ENCODE measurements at regions not wholly inside any gene's neighbourhood (a gene's known extent, or its start where the extent isn't known, plus 50 kb on each side); places are given as distances from the start of the nearest gene placed in this dataset.

DNA sequence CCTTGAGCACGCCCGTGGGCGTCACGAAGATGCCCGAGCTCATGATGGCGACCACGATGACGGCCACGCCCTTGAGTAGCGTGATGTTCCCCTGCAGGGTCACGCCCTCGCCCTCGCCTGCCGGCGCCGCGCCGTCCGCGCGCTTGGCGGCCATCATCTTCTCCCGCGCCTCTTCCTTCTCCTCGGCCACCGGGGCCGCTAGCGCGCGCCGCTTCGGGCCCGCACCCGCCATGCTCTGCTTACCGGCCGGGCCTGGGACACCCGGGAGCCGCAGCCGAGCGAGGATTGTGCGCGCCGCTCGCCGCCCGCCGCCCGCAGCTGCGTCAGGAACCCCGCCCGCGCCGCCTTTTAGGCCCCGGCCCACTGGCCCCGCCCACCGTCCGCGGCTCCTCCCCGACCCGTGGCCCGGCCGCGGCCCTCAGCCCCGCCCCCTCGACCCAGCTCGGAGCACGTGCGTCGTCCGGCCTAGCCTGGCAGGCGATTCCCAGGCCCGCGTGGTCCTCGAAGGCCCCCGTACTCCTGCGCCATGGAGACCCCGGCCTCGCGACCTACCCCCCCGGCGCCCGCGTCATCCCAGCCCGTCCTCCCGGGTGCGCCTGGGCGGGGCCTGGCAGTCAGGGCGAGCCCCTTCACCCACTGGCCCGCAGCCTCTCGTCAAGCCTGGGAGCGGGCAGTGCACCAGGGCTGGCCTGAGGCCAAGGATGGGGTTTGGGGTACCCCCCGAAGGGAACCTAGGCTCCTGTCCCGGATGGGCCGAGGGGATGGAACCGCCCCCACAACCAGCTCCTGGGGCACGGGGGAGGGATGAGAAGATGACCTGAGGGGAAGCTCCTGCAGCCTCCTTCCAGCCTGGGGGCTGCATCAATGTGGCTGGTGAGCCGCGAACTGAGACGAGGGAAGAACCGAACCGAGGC lies 79.0 kb upstream of the METTL9 start (continued):
- TF ChIP-seq SIN3B (IDR thresholded peaks at IDR 0.05; ENCODE audit: low read depth) = peak; percentile 72; the same call in 1 of the 2 replicates
- TF ChIP-seq, protein P1, sequence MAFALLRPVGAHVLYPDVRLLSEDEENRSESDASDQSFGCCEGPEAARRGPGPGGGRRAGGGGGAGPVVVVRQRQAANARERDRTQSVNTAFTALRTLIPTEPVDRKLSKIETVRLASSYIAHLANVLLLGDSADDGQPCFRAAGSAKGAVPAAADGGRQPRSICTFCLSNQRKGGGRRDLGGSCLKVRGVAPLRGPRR (CRISPR knock-in tag; IDR thresholded peaks at IDR 0.05) = peak; percentile 73; the same call in 1 of the 2 replicates
- TF ChIP-seq ZNF197 (CRISPR knock-in tag; IDR thresholded peaks at IDR 0.05; ENCODE audit: low read depth) = 0 out of 2 replicates have a peak, but pooled peaks have one; percentile 42
- peak; percentile 14 for TF ChIP-seq SAP30 (IDR thresholded peaks at IDR 0.05; ENCODE audit: borderline replicate concordance, insufficient read depth, low read depth, low read length, poor library complexity, severe bottlenecking)
- TF ChIP-seq, protein P2, sequence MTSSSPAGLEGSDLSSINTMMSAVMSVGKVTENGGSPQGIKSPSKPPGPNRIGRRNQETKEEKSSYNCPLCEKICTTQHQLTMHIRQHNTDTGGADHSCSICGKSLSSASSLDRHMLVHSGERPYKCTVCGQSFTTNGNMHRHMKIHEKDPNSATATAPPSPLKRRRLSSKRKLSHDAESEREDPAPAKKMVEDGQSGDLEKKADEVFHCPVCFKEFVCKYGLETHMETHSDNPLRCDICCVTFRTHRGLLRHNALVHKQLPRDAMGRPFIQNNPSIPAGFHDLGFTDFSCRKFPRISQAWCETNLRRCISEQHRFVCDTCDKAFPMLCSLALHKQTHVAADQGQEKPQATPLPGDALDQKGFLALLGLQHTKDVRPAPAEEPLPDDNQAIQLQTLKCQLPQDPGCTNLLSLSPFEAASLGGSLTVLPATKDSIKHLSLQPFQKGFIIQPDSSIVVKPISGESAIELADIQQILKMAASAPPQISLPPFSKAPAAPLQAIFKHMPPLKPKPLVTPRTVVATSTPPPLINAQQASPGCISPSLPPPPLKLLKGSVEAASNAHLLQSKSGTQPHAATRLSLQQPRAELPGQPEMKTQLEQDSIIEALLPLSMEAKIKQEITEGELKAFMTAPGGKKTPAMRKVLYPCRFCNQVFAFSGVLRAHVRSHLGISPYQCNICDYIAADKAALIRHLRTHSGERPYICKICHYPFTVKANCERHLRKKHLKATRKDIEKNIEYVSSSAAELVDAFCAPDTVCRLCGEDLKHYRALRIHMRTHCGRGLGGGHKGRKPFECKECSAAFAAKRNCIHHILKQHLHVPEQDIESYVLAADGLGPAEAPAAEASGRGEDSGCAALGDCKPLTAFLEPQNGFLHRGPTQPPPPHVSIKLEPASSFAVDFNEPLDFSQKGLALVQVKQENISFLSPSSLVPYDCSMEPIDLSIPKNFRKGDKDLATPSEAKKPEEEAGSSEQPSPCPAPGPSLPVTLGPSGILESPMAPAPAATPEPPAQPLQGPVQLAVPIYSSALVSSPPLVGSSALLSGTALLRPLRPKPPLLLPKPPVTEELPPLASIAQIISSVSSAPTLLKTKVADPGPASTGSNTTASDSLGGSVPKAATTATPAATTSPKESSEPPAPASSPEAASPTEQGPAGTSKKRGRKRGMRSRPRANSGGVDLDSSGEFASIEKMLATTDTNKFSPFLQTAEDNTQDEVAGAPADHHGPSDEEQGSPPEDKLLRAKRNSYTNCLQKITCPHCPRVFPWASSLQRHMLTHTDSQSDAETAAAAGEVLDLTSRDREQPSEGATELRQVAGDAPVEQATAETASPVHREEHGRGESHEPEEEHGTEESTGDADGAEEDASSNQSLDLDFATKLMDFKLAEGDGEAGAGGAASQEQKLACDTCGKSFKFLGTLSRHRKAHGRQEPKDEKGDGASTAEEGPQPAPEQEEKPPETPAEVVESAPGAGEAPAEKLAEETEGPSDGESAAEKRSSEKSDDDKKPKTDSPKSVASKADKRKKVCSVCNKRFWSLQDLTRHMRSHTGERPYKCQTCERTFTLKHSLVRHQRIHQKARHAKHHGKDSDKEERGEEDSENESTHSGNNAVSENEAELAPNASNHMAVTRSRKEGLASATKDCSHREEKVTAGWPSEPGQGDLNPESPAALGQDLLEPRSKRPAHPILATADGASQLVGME (CRISPR knock-in tag; IDR thresholded peaks at IDR 0.05) = peak; percentile 79; the same call in 1 of the 2 replicates
- TF ChIP-seq, protein P3, sequence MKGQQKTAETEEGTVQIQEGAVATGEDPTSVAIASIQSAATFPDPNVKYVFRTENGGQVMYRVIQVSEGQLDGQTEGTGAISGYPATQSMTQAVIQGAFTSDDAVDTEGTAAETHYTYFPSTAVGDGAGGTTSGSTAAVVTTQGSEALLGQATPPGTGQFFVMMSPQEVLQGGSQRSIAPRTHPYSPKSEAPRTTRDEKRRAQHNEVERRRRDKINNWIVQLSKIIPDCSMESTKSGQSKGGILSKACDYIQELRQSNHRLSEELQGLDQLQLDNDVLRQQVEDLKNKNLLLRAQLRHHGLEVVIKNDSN (CRISPR knock-in tag; IDR thresholded peaks at IDR 0.05) = peak; percentile 72
- TF ChIP-seq HIVEP1 (CRISPR knock-in tag; IDR thresholded peaks at IDR 0.05) = peak; percentile 86; the same call in 1 of the 2 replicates
- TF ChIP-seq, protein P4, sequence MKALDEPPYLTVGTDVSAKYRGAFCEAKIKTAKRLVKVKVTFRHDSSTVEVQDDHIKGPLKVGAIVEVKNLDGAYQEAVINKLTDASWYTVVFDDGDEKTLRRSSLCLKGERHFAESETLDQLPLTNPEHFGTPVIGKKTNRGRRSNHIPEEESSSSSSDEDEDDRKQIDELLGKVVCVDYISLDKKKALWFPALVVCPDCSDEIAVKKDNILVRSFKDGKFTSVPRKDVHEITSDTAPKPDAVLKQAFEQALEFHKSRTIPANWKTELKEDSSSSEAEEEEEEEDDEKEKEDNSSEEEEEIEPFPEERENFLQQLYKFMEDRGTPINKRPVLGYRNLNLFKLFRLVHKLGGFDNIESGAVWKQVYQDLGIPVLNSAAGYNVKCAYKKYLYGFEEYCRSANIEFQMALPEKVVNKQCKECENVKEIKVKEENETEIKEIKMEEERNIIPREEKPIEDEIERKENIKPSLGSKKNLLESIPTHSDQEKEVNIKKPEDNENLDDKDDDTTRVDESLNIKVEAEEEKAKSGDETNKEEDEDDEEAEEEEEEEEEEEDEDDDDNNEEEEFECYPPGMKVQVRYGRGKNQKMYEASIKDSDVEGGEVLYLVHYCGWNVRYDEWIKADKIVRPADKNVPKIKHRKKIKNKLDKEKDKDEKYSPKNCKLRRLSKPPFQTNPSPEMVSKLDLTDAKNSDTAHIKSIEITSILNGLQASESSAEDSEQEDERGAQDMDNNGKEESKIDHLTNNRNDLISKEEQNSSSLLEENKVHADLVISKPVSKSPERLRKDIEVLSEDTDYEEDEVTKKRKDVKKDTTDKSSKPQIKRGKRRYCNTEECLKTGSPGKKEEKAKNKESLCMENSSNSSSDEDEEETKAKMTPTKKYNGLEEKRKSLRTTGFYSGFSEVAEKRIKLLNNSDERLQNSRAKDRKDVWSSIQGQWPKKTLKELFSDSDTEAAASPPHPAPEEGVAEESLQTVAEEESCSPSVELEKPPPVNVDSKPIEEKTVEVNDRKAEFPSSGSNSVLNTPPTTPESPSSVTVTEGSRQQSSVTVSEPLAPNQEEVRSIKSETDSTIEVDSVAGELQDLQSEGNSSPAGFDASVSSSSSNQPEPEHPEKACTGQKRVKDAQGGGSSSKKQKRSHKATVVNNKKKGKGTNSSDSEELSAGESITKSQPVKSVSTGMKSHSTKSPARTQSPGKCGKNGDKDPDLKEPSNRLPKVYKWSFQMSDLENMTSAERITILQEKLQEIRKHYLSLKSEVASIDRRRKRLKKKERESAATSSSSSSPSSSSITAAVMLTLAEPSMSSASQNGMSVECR (CRISPR knock-in tag; IDR thresholded peaks at IDR 0.05) = peak; percentile 65; the same call in 1 of the 2 replicates
